ENCODE measurements at regions not wholly inside any gene's neighbourhood (a gene's known extent, or its start where the extent isn't known, plus 50 kb on each side); places are given as distances from the start of the nearest gene placed in this dataset.

- TF ChIP-seq POLR2AphosphoS5 (IDR thresholded peaks at IDR 0.05; ENCODE audit: borderline replicate concordance, low read depth, low read length): no peak
- TF ChIP-seq EZH2 (IDR thresholded peaks at IDR 0.05): no peak
- no peak for TF ChIP-seq FOXP2 (optimal IDR thresholded peaks at IDR 0.05; ENCODE audit: control extremely low read depth, extremely low read length, insufficient read depth)
Measured at GRCh38 chr14:21941885-21942284, 268.3 kb upstream of the OR4E1 start.

Measured in SK-N-MC (cell line).